ENCODE measurements at regions not wholly inside any gene's neighbourhood (a gene's known extent, or its start where the extent isn't known, plus 50 kb on each side); places are given as distances from the start of the nearest gene placed in this dataset.
"Not testable (repeated sequence)": the region's sequence is repeated elsewhere in the genome, so short reads cannot be mapped to it uniquely, and the experiment has no call there.

GRCh38 chr20:48222595-48223180 is 437.4 kb upstream of the SULF2 start:
- Histone ChIP-seq H3K4me1 (ENCODE audit: insufficient read depth, low read length) (no peaks in the 10 kb centered on the region), H3K4me3 (ENCODE audit: low read length) (no peak overlapping the region), H3K9me3 (ENCODE audit: low read depth, low read length) (no peaks in the 10 kb centered on the region), H3K27me3 (ENCODE audit: insufficient read depth, low read length) (no peaks in the 10 kb centered on the region)

DNA sequence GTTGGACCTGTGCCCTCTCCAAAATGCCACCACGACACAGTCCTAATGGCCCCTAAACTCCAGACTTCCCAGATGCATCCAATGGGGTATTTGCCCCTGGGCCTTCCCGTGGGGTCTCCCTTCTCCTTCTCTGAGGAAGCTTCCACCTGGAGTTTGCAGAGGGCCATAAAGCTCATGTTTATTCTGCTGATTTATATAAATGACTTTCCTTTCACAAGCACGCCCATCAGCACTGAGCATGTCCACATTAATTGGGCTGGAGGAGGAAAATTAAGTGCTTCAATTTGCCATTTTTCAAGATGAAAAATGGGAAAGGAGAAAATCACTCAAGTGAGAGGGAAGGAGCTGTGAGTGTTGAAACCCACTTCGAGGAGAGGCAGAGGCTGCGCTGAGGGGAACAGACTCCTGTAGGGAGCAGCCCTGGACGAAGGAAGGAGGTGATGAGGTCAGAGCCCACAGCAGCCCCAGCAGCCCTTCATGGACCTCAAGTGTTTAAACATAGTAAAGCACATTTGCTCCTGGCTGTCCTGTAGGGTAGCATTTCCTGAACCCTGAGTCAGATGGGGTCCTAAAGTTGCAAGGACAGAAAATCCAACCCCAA is 434.9 kb upstream of the SULF2 start:
- H3K27me3 ChIP-seq (ENCODE audit: insufficient read depth, low read length): no peaks in the 10 kb centered on the region
- H3K9me3 ChIP-seq (ENCODE audit: low read depth, low read length): no peaks in the 10 kb centered on the region

GRCh38 chr20:48219306-48219705 is 434.0 kb upstream of the SULF2 start:
- Histone ChIP-seq H3K27me3 (ENCODE audit: insufficient read depth, low read length) (no peaks in the 10 kb centered on the region), H3K9me3 (ENCODE audit: low read depth, low read length) (no peaks in the 10 kb centered on the region), H3K4me3 (ENCODE audit: low read length) (no peak overlapping the region), H3K4me1 (ENCODE audit: insufficient read depth, low read length) (no peaks in the 10 kb centered on the region)

More for the DNA sequence above, 434.9 kb upstream of the SULF2 start:
- no peak overlapping the region for H3K4me3 ChIP-seq (ENCODE audit: low read length)
- no peaks in the 10 kb centered on the region for H3K4me1 ChIP-seq (ENCODE audit: insufficient read depth, low read length)

DNA sequence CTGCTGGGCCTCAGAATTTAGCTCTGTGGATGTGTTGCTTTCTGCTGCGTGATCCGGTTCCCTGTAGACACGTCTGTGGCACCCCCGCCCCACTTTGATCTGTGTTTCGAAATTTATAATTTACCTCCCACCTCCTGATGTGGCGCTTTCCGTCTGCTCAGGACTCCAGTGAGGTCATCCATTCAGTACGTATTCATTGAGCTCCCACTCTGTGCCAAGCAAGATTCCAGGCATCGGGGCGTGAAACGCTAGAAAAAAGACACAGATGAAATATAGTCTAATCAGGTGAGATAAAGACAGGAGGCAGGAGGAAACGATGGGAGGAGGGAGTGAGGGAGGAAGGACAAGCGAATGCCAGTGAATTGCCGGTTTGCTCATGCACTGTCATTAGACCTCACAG is 431.9 kb upstream of the SULF2 start:
- Histone ChIP-seq H3K4me1 (ENCODE audit: insufficient read depth, low read length) (no peaks in the 10 kb centered on the region), H3K9me3 (ENCODE audit: low read depth, low read length) (no peaks in the 10 kb centered on the region), H3K27me3 (ENCODE audit: insufficient read depth, low read length) (no peaks in the 10 kb centered on the region), H3K4me3 (ENCODE audit: low read length) (no peak overlapping the region)

- Histone ChIP-seq H3K9me3 (ENCODE audit: low read depth, low read length) (no peaks in the 10 kb centered on the region), H3K4me1 (ENCODE audit: insufficient read depth, low read length) (no peaks in the 10 kb centered on the region), H3K4me3 (ENCODE audit: low read length) (no peak overlapping the region), H3K27me3 (ENCODE audit: insufficient read depth, low read length) (no peaks in the 10 kb centered on the region)
These were observed 430.3 kb upstream of the SULF2 start for GRCh38 chr20:48215536-48215935.

GRCh38 chr20:48214601-48215000 is 429.3 kb upstream of the SULF2 start:
- H3K9me3 ChIP-seq (ENCODE audit: low read depth, low read length): no peaks in the 10 kb centered on the region
- H3K4me1 ChIP-seq (ENCODE audit: insufficient read depth, low read length): no peaks in the 10 kb centered on the region
- H3K4me3 ChIP-seq (ENCODE audit: low read length): no peak overlapping the region
- no peaks in the 10 kb centered on the region for H3K27me3 ChIP-seq (ENCODE audit: insufficient read depth, low read length)

DNA sequence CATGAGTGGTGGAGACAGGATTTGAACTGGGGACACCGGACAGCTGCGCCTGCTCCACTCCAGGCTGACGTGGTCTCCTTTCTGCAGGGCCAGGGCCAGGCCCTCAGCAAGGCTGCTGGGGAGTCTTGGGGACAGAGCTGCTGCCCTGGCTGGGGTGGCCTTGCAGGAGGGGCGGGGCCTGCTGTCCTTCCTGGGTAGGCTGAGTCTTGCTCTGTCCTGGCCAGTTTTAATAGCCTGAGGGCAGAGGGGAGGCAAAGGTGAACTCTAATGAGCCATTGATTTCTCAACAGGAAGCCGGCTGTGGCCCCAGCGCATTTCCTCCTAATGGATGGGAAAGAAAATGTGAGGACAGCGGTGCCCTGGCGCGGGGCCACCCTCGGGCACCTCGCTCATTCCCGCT is 428.4 kb upstream of the SULF2 start:
- not testable (repeated sequence) for H3K4me3 ChIP-seq (ENCODE audit: low read length); H3K4me1 ChIP-seq (ENCODE audit: insufficient read depth, low read length); H3K9me3 ChIP-seq (ENCODE audit: low read depth, low read length); H3K27me3 ChIP-seq (ENCODE audit: insufficient read depth, low read length)

GRCh38 chr20:48212806-48213509 is 427.7 kb upstream of the SULF2 start:
- H3K4me1 ChIP-seq (ENCODE audit: insufficient read depth, low read length): no peaks in the 10 kb centered on the region
- no peaks in the 10 kb centered on the region for H3K27me3 ChIP-seq (ENCODE audit: insufficient read depth, low read length)
- H3K9me3 ChIP-seq (ENCODE audit: low read depth, low read length): no peaks in the 10 kb centered on the region
- H3K4me3 ChIP-seq (ENCODE audit: low read length): no peak overlapping the region

DNA sequence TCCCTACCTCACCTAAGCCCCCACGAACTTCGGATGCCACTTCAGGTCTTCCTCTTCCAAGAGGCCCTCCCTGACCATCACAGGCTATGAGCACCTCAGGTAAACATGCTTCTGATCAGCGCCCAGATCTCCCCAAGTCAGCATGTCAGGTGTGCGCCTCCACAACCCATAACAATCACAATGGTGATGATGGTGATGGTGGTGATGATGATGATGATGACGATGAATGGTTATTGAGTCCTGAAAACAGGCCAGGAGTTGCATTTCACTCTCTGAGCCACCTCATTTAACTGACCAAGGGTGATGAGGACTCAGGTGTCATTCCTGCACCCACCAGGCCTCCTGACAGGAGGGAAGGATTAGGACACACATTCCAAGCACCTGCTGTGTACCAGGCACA is 426.6 kb upstream of the SULF2 start:
- Histone ChIP-seq H3K27me3 (ENCODE audit: insufficient read depth, low read length) (no peaks in the 10 kb centered on the region), H3K4me1 (ENCODE audit: insufficient read depth, low read length) (no peaks in the 10 kb centered on the region), H3K9me3 (ENCODE audit: low read depth, low read length) (no peaks in the 10 kb centered on the region), H3K4me3 (ENCODE audit: low read length) (no peak overlapping the region)

- H3K4me3 ChIP-seq (ENCODE audit: low read length): no peak overlapping the region
- H3K27me3 ChIP-seq (ENCODE audit: insufficient read depth, low read length): no peaks in the 10 kb centered on the region
- no peaks in the 10 kb centered on the region for H3K4me1 ChIP-seq (ENCODE audit: insufficient read depth, low read length)
- H3K9me3 ChIP-seq (ENCODE audit: low read depth, low read length): no peaks in the 10 kb centered on the region
These were observed 426.0 kb upstream of the SULF2 start for GRCh38 chr20:48211238-48211637.

GRCh38 chr20:48210111-48211027 is 425.1 kb upstream of the SULF2 start:
- no peak overlapping the region for H3K4me3 ChIP-seq (ENCODE audit: low read length)
- no peaks in the 10 kb centered on the region for H3K9me3 ChIP-seq (ENCODE audit: low read depth, low read length)
- no peaks in the 10 kb centered on the region for H3K4me1 ChIP-seq (ENCODE audit: insufficient read depth, low read length)
- H3K27me3 ChIP-seq (ENCODE audit: insufficient read depth, low read length): no peaks in the 10 kb centered on the region

DNA sequence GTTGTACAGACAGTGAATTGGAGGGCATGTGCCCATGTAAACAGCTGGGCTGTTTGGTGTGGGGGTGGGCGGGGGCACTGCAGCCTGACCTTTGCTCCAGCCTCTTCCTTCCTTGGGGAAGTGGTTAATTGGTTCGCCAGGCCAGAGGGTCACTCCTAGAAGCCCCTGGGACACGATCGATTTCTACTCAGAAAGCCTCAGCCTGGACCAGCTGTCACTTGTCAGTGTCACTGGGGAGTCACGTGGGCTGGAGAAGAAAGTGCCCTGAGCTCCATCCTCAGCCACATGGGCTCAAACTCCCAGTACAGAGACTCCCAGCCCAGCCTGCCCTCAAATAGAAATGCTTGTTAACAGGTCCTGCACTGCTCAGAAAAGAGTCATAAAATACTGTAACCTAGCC is 423.8 kb upstream of the SULF2 start:
- Histone ChIP-seq H3K4me1 (ENCODE audit: insufficient read depth, low read length) (no peaks in the 10 kb centered on the region), H3K9me3 (ENCODE audit: low read depth, low read length) (no peaks in the 10 kb centered on the region), H3K4me3 (ENCODE audit: low read length) (no peak overlapping the region), H3K27me3 (ENCODE audit: insufficient read depth, low read length) (no peaks in the 10 kb centered on the region)

DNA sequence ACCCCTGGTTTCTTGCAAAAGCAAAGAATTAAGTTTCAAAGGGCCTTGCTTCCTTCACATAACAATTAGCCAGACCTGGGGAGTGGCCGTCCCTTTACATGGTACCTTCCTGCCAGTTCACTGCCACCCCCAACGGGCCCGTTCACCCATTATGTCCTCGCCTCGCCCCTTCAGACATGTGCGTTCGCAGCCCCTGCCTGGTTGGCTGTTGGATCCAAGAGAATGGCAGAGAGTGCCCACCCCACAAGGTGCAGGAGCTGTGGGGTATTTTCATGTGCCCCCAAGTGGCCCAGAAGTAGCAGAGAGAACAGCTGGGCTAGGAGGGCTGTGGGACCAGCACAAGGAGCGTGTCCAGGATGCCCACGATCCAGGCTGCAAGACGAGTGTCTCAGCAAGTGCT is 422.9 kb upstream of the SULF2 start:
- H3K4me3 ChIP-seq (ENCODE audit: low read length): no peak overlapping the region
- no peaks in the 10 kb centered on the region for H3K27me3 ChIP-seq (ENCODE audit: insufficient read depth, low read length)
- H3K4me1 ChIP-seq (ENCODE audit: insufficient read depth, low read length): no peaks in the 10 kb centered on the region
- H3K9me3 ChIP-seq (ENCODE audit: low read depth, low read length): no peaks in the 10 kb centered on the region

- H3K4me3 ChIP-seq (ENCODE audit: low read length): no peak overlapping the region
- no peaks in the 10 kb centered on the region for H3K27me3 ChIP-seq (ENCODE audit: insufficient read depth, low read length)
- no peaks in the 10 kb centered on the region for H3K4me1 ChIP-seq (ENCODE audit: insufficient read depth, low read length)
These were observed 422.2 kb upstream of the SULF2 start for GRCh38 chr20:48207505-48207904.

DNA sequence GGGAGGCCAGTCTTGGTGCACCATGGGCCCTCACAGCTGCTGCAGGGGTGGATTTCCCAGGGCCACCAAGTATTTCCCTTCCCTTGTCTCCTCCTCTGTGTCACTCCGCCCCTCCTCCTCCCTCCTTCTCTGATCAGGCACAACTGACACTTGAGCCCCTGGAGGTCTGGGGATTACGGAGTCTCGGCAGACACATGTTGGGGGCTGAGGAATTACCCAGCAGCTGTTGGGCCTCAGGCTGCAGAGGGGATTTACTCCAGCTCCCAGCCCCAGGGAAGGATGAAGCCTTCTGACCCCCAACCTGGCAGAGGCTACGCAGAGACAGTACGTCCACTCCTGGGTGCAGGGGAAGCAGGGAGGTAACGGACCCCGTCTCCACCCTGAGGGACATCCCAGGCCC is 420.5 kb upstream of the SULF2 start:
- H3K4me3 ChIP-seq (ENCODE audit: low read length): no peak overlapping the region
- no peaks in the 10 kb centered on the region for H3K27me3 ChIP-seq (ENCODE audit: insufficient read depth, low read length)
- H3K4me1 ChIP-seq (ENCODE audit: insufficient read depth, low read length): no peaks in the 10 kb centered on the region
- H3K9me3 ChIP-seq (ENCODE audit: low read depth, low read length): no peaks in the 10 kb centered on the region

More at GRCh38 chr20:48207505-48207904, 422.2 kb upstream of the SULF2 start:
- no peaks in the 10 kb centered on the region for H3K9me3 ChIP-seq (ENCODE audit: low read depth, low read length)
